Thyroid gland (tissue), 4 donors: ENCODE measurements at regions not wholly inside any gene's neighbourhood (a gene's known extent, or its start where the extent isn't known, plus 50 kb on each side); places are given as distances from the start of the nearest gene placed in this dataset.

Source experiments
- POLR2A ChIP-seq, 2 donors: fragments of 450-650 bp; IDR thresholded peaks; one replicate each; pipeline ENCODE4 v1.6.1; 2017; ENCODE audit warnings: antibody characterized with exemption in 2 of 2, mild to moderate bottlenecking in 2 of 2, moderate library complexity in 1 of 2
- TF ChIP-seq, protein P1 (sequence below), 6 experiments: fragments of 200-600 bp in 3 of 6; fragments of 450-650 bp in 3 of 6; sonication (generic) in 3 of 6; IDR thresholded peaks; one replicate each; pipeline ENCODE4 v1.5.1; 2016 to 2019; ENCODE audit warnings: antibody characterized with exemption in 6 of 6, mild to moderate bottlenecking in 2 of 6, inconsistent platforms in 1 of 6, moderate library complexity in 1 of 6

DNA sequence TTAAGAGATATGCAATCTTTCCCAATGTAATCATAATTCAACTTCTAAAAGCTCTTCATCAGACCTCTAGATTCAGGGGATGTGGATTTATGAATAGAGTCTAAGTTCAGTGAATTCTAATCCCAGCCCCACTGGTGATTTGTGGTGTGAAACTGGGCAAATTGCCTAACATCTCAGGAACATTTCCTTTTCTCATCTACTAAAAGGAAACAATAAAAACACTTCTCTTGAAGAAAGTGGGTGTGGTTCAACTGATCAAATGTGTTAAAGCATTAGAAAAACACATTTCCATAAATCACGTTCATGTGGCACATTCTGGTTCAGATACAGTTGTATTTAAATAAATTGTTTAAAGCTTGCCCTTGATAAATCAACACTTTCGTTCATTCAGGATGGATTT lies 631.7 kb upstream of the CDH6 start:
- TF ChIP-seq, protein P1, sequence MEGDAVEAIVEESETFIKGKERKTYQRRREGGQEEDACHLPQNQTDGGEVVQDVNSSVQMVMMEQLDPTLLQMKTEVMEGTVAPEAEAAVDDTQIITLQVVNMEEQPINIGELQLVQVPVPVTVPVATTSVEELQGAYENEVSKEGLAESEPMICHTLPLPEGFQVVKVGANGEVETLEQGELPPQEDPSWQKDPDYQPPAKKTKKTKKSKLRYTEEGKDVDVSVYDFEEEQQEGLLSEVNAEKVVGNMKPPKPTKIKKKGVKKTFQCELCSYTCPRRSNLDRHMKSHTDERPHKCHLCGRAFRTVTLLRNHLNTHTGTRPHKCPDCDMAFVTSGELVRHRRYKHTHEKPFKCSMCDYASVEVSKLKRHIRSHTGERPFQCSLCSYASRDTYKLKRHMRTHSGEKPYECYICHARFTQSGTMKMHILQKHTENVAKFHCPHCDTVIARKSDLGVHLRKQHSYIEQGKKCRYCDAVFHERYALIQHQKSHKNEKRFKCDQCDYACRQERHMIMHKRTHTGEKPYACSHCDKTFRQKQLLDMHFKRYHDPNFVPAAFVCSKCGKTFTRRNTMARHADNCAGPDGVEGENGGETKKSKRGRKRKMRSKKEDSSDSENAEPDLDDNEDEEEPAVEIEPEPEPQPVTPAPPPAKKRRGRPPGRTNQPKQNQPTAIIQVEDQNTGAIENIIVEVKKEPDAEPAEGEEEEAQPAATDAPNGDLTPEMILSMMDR (IDR thresholded peaks at IDR 0.05), result no peak
- no peak for TF ChIP-seq POLR2A (IDR thresholded peaks at IDR 0.05)
